NCI-H345 treated with DMSO at 0.1 percent for 48 hours (cell line): ENCODE measurements at regions not wholly inside any gene's neighbourhood (a gene's known extent, or its start where the extent isn't known, plus 50 kb on each side); places are given as distances from the start of the nearest gene placed in this dataset.

ENCODE experiments used
- DNase-seq: peaks from one replicate; lab custom pipeline; 2025; ENCODE audit not compliant: unreplicated experiment; lab: John Stamatoyannopoulos, UW

GRCh38 chr16:6335072-6335471, 997.6 kb upstream of the RBFOX1 start:
- DNase-seq = no peak

- DNase-seq = no peak
These were observed 1000.9 kb upstream of the RBFOX1 start for GRCh38 chr16:6331770-6332169.

- no peak for DNase-seq
These were observed 1014.7 kb upstream of the RBFOX1 start for GRCh38 chr16:6317934-6318333.

- no peak for DNase-seq
These were observed 1023.4 kb upstream of the RBFOX1 start for GRCh38 chr16:6309271-6309670.

GRCh38 chr16:6308176-6308575, 1024.5 kb upstream of the RBFOX1 start:
- DNase-seq = no peak

GRCh38 chr16:6300523-6300922, 1032.1 kb upstream of the RBFOX1 start:
- no peak for DNase-seq

- DNase-seq = no peak
These were observed 1034.8 kb upstream of the RBFOX1 start for GRCh38 chr16:6297666-6298410.

GRCh38 chr16:6286176-6286575, 1046.5 kb upstream of the RBFOX1 start:
- no peak for DNase-seq

- no peak for DNase-seq
These were observed 1047.9 kb upstream of the RBFOX1 start for GRCh38 chr16:6284731-6285130.

GRCh38 chr16:6281994-6282393, 1050.7 kb upstream of the RBFOX1 start:
- no peak for DNase-seq

- DNase-seq = no peak
These were observed 1051.4 kb upstream of the RBFOX1 start for GRCh38 chr16:6281274-6281673.

- DNase-seq = no peak
These were observed 1052.6 kb upstream of the RBFOX1 start for GRCh38 chr16:6280055-6280454.

GRCh38 chr16:6279286-6279685, 1053.4 kb upstream of the RBFOX1 start:
- DNase-seq = no peak

GRCh38 chr16:6274351-6274750, 1058.3 kb upstream of the RBFOX1 start:
- DNase-seq = no peak

GRCh38 chr16:6267682-6268081, 1065.0 kb upstream of the RBFOX1 start:
- DNase-seq = no peak

- DNase-seq = no peak
These were observed 1065.9 kb upstream of the RBFOX1 start for GRCh38 chr16:6266703-6267102.

- no peak for DNase-seq
These were observed 1066.7 kb upstream of the RBFOX1 start for GRCh38 chr16:6265968-6266367.

- no peak for DNase-seq
These were observed 1074.6 kb upstream of the RBFOX1 start for GRCh38 chr16:6258056-6258455.

GRCh38 chr16:6252541-6252940, 1080.1 kb upstream of the RBFOX1 start:
- no peak for DNase-seq

GRCh38 chr16:6250511-6250910, 1082.1 kb upstream of the RBFOX1 start:
- DNase-seq = no peak

- no peak for DNase-seq
These were observed 1082.8 kb upstream of the RBFOX1 start for GRCh38 chr16:6249863-6250262.

- DNase-seq = no peak
These were observed 1084.4 kb upstream of the RBFOX1 start for GRCh38 chr16:6248199-6248598.

- DNase-seq = no peak
These were observed 1084.9 kb upstream of the RBFOX1 start for GRCh38 chr16:6247775-6248174.
